ENCODE measurements at regions not wholly inside any gene's neighbourhood (a gene's known extent, or its start where the extent isn't known, plus 50 kb on each side); places are given as distances from the start of the nearest gene placed in this dataset.
A peak's percentile ranks its signal among the peaks of the same experiment; 100 is the strongest.

GRCh38 chr17:68783861-68784260, 171.3 kb downstream of the ABCA8 start:
- Histone ChIP-seq H3K4me2 (ENCODE audit: low read length, poor library complexity, severe bottlenecking) (no peak overlapping the region), H3K36me3 (ENCODE audit: control insufficient read depth in 1 of 2, insufficient read depth in 2 of 2, low read depth in 1 of 2, low read length in 2 of 2) (no peaks in the 10 kb centered on the region), H2BK120ac (ENCODE audit: low read depth, low read length) (no peak overlapping the region), H3K14ac (ENCODE audit: low read length in 2 of 2) (no peak overlapping the region), H3K4ac (ENCODE audit: low read depth in 1 of 2, low read length in 2 of 2) (peak overlapping the region in 1 of 2 experiments; percentile 92), H4K8ac (ENCODE audit: low read length) (no peak overlapping the region), H2BK5ac (ENCODE audit: low read depth, low read length, poor library complexity, severe bottlenecking) (no peak overlapping the region), H2BK15ac (ENCODE audit: low read depth, poor library complexity, severe bottlenecking) (no peak overlapping the region), H3K9me3 (ENCODE audit: control insufficient read depth, low read length) (no peaks in the 10 kb centered on the region), H3K9ac (ENCODE audit: low read length) (no peak overlapping the region), H2AFZ (ENCODE audit: low read depth, low read length) (no peak overlapping the region), H4K91ac (ENCODE audit: low read length) (peak overlapping the region; percentile 80), H3K27me3 (ENCODE audit: control insufficient read depth in 1 of 2, insufficient read depth in 1 of 2, low read length in 2 of 2) (no peaks in the 10 kb centered on the region), H3K27ac (ENCODE audit: low read length, poor library complexity, severe bottlenecking) (no peak overlapping the region), H2AK5ac (ENCODE audit: low read length, severe bottlenecking) (no peak overlapping the region), H3K4me3 (ENCODE audit: insufficient read depth in 1 of 2, low read depth in 1 of 2, low read length in 2 of 2) (no peak overlapping the region), H3K4me1 (ENCODE audit: control insufficient read depth, insufficient read depth, low read depth, low read length) (peaks cover 1% of the 10 kb centered on the region), H3K18ac (ENCODE audit: low read depth in 1 of 2, low read length in 2 of 2) (peak overlapping the region; percentile 26 to 95), H2BK12ac (ENCODE audit: low read length in 2 of 2) (peak overlapping the region in 1 of 2 experiments; percentile 98), H3K79me1 (replicated peaks; ENCODE audit: low read length, poor library complexity, severe bottlenecking) (no peaks in the 10 kb centered on the region), H3K23ac (ENCODE audit: low read length in 2 of 2) (no peak overlapping the region)
- no peak for DNase-seq
- 98% methylated on average over 4 of the region's 4 CpGs for WGBS

GRCh38 chr17:68782789-68783188, 172.4 kb downstream of the ABCA8 start:
- Histone ChIP-seq H3K4me2 (ENCODE audit: low read length, poor library complexity, severe bottlenecking) (no peak overlapping the region), H2BK120ac (ENCODE audit: low read depth, low read length) (no peak overlapping the region), H3K79me1 (replicated peaks; ENCODE audit: low read length, poor library complexity, severe bottlenecking) (no peaks in the 10 kb centered on the region), H2AFZ (ENCODE audit: low read depth, low read length) (no peak overlapping the region), H3K4me1 (ENCODE audit: control insufficient read depth, insufficient read depth, low read depth, low read length) (peaks cover 1% of the 10 kb centered on the region), H3K9ac (ENCODE audit: low read length) (no peak overlapping the region), H3K27me3 (ENCODE audit: control insufficient read depth in 1 of 2, insufficient read depth in 1 of 2, low read length in 2 of 2) (no peaks in the 10 kb centered on the region), H3K18ac (ENCODE audit: low read depth in 1 of 2, low read length in 2 of 2) (no peak overlapping the region), H3K14ac (ENCODE audit: low read length in 2 of 2) (no peak overlapping the region), H3K4ac (ENCODE audit: low read depth in 1 of 2, low read length in 2 of 2) (no peak overlapping the region), H4K8ac (ENCODE audit: low read length) (no peak overlapping the region), H3K4me3 (ENCODE audit: insufficient read depth in 1 of 2, low read depth in 1 of 2, low read length in 2 of 2) (no peak overlapping the region), H2AK5ac (ENCODE audit: low read length, severe bottlenecking) (no peak overlapping the region), H3K23ac (ENCODE audit: low read length in 2 of 2) (no peak overlapping the region), H3K9me3 (ENCODE audit: control insufficient read depth, low read length) (no peaks in the 10 kb centered on the region), H4K91ac (ENCODE audit: low read length) (no peak overlapping the region), H2BK12ac (ENCODE audit: low read length in 2 of 2) (no peak overlapping the region), H2BK5ac (ENCODE audit: low read depth, low read length, poor library complexity, severe bottlenecking) (no peak overlapping the region), H3K36me3 (ENCODE audit: control insufficient read depth in 1 of 2, insufficient read depth in 2 of 2, low read depth in 1 of 2, low read length in 2 of 2) (no peaks in the 10 kb centered on the region), H3K27ac (ENCODE audit: low read length, poor library complexity, severe bottlenecking) (no peak overlapping the region), H2BK15ac (ENCODE audit: low read depth, poor library complexity, severe bottlenecking) (no peak overlapping the region)
- 94% methylated on average over 1 of the region's 1 CpG for WGBS
- no peak for DNase-seq

GRCh38 chr17:68780596-68780995, 174.6 kb downstream of the ABCA8 start:
- Histone ChIP-seq H3K36me3 (ENCODE audit: control insufficient read depth in 1 of 2, insufficient read depth in 2 of 2, low read depth in 1 of 2, low read length in 2 of 2) (no peaks in the 10 kb centered on the region), H4K91ac (ENCODE audit: low read length) (no peak overlapping the region), H2BK120ac (ENCODE audit: low read depth, low read length) (no peak overlapping the region), H3K9me3 (ENCODE audit: control insufficient read depth, low read length) (no peaks in the 10 kb centered on the region), H2AFZ (ENCODE audit: low read depth, low read length) (no peak overlapping the region), H3K4me3 (ENCODE audit: insufficient read depth in 1 of 2, low read depth in 1 of 2, low read length in 2 of 2) (no peak overlapping the region), H3K27me3 (ENCODE audit: control insufficient read depth in 1 of 2, insufficient read depth in 1 of 2, low read length in 2 of 2) (no peaks in the 10 kb centered on the region), H2BK5ac (ENCODE audit: low read depth, low read length, poor library complexity, severe bottlenecking) (no peak overlapping the region), H4K8ac (ENCODE audit: low read length) (no peak overlapping the region), H3K9ac (ENCODE audit: low read length) (no peak overlapping the region), H3K4me2 (ENCODE audit: low read length, poor library complexity, severe bottlenecking) (no peak overlapping the region), H3K27ac (ENCODE audit: low read length, poor library complexity, severe bottlenecking) (no peak overlapping the region), H3K4ac (ENCODE audit: low read depth in 1 of 2, low read length in 2 of 2) (no peak overlapping the region), H3K14ac (ENCODE audit: low read length in 2 of 2) (no peak overlapping the region), H2AK5ac (ENCODE audit: low read length, severe bottlenecking) (no peak overlapping the region), H2BK12ac (ENCODE audit: low read length in 2 of 2) (peak overlapping the region in 1 of 2 experiments; percentile 21), H3K23ac (ENCODE audit: low read length in 2 of 2) (no peak overlapping the region), H3K4me1 (ENCODE audit: control insufficient read depth, insufficient read depth, low read depth, low read length) (peaks cover 1% of the 10 kb centered on the region), H2BK15ac (ENCODE audit: low read depth, poor library complexity, severe bottlenecking) (no peak overlapping the region), H3K18ac (ENCODE audit: low read depth in 1 of 2, low read length in 2 of 2) (no peak overlapping the region), H3K79me1 (replicated peaks; ENCODE audit: low read length, poor library complexity, severe bottlenecking) (no peaks in the 10 kb centered on the region)
- 100% methylated on average over 2 of the region's 4 CpGs for WGBS
- no peak for DNase-seq

GRCh38 chr17:68778726-68779125, 176.5 kb downstream of the ABCA8 start:
- Histone ChIP-seq H2AK5ac (ENCODE audit: low read length, severe bottlenecking) (no peak overlapping the region), H3K27me3 (ENCODE audit: control insufficient read depth in 1 of 2, insufficient read depth in 1 of 2, low read length in 2 of 2) (no peaks in the 10 kb centered on the region), H3K23ac (ENCODE audit: low read length in 2 of 2) (no peak overlapping the region), H2BK12ac (ENCODE audit: low read length in 2 of 2) (peak overlapping the region in 1 of 2 experiments; percentile 89), H3K36me3 (ENCODE audit: control insufficient read depth in 1 of 2, insufficient read depth in 2 of 2, low read depth in 1 of 2, low read length in 2 of 2) (no peaks in the 10 kb centered on the region), H3K9me3 (ENCODE audit: control insufficient read depth, low read length) (no peaks in the 10 kb centered on the region), H3K9ac (ENCODE audit: low read length) (no peak overlapping the region), H3K79me1 (replicated peaks; ENCODE audit: low read length, poor library complexity, severe bottlenecking) (no peaks in the 10 kb centered on the region), H3K4me1 (ENCODE audit: control insufficient read depth, insufficient read depth, low read depth, low read length) (peaks cover 4% of the 10 kb centered on the region), H4K8ac (ENCODE audit: low read length) (peak overlapping the region; percentile 6), H4K91ac (ENCODE audit: low read length) (peak overlapping the region; percentile 83), H3K4me3 (ENCODE audit: insufficient read depth in 1 of 2, low read depth in 1 of 2, low read length in 2 of 2) (no peak overlapping the region), H3K4me2 (ENCODE audit: low read length, poor library complexity, severe bottlenecking) (no peak overlapping the region), H2BK5ac (ENCODE audit: low read depth, low read length, poor library complexity, severe bottlenecking) (no peak overlapping the region), H2AFZ (ENCODE audit: low read depth, low read length) (no peak overlapping the region), H3K27ac (ENCODE audit: low read length, poor library complexity, severe bottlenecking) (no peak overlapping the region), H3K14ac (ENCODE audit: low read length in 2 of 2) (no peak overlapping the region), H3K4ac (ENCODE audit: low read depth in 1 of 2, low read length in 2 of 2) (no peak overlapping the region), H3K18ac (ENCODE audit: low read depth in 1 of 2, low read length in 2 of 2) (peak overlapping the region in 1 of 2 experiments; percentile 61), H2BK120ac (ENCODE audit: low read depth, low read length) (peak overlapping the region; percentile 49), H2BK15ac (ENCODE audit: low read depth, poor library complexity, severe bottlenecking) (no peak overlapping the region)
- no peak for DNase-seq
- WGBS: 86% methylated on average over 2 of the region's 4 CpGs

All from mesenchymal stem cell (in vitro differentiated cells and primary cell).